ENCODE measurements at regions not wholly inside any gene's neighbourhood (a gene's known extent, or its start where the extent isn't known, plus 50 kb on each side); places are given as distances from the start of the nearest gene placed in this dataset.
"Not testable (repeated sequence)": the region's sequence is repeated elsewhere in the genome, so short reads cannot be mapped to it uniquely, and the experiment has no call there.

- no peak for TF ChIP-seq CTCF (IDR thresholded peaks at IDR 0.05; ENCODE audit: insufficient read depth, low read length, poor library complexity, severe bottlenecking)
- Histone ChIP-seq H3K36me3 (ENCODE audit: control insufficient read depth, insufficient read depth, low read length) (no peaks in the 10 kb centered on the region), H3K4me3 (ENCODE audit: low read depth, low read length) (no peak overlapping the region), H3K27me3 (ENCODE audit: control insufficient read depth, insufficient read depth, low read length) (no peaks in the 10 kb centered on the region)
- no peak for DNase-seq (ENCODE audit: low read depth)
These were observed 200.8 kb upstream of the DPYD start for GRCh38 chr1:98121646-98122045.

- Histone ChIP-seq H3K36me3 (ENCODE audit: control insufficient read depth, insufficient read depth, low read length) (no peaks in the 10 kb centered on the region), H3K4me3 (ENCODE audit: low read depth, low read length) (no peak overlapping the region), H3K27me3 (ENCODE audit: control insufficient read depth, insufficient read depth, low read length) (no peaks in the 10 kb centered on the region)
- no peak for TF ChIP-seq CTCF (IDR thresholded peaks at IDR 0.05; ENCODE audit: insufficient read depth, low read length, poor library complexity, severe bottlenecking)
- no peak for DNase-seq (ENCODE audit: low read depth)
These were observed 199.0 kb upstream of the DPYD start for GRCh38 chr1:98119796-98120195.

- DNase-seq (ENCODE audit: low read depth) = no peak
- Histone ChIP-seq H3K36me3 (ENCODE audit: control insufficient read depth, insufficient read depth, low read length) (no peaks in the 10 kb centered on the region), H3K4me3 (ENCODE audit: low read depth, low read length) (no peak overlapping the region), H3K27me3 (ENCODE audit: control insufficient read depth, insufficient read depth, low read length) (no peaks in the 10 kb centered on the region)
- no peak for TF ChIP-seq CTCF (IDR thresholded peaks at IDR 0.05; ENCODE audit: insufficient read depth, low read length, poor library complexity, severe bottlenecking)
These were observed 193.0 kb upstream of the DPYD start for GRCh38 chr1:98113811-98114210.

- no peak for TF ChIP-seq CTCF (IDR thresholded peaks at IDR 0.05; ENCODE audit: insufficient read depth, low read length, poor library complexity, severe bottlenecking)
- Histone ChIP-seq H3K36me3 (ENCODE audit: control insufficient read depth, insufficient read depth, low read length) (no peaks in the 10 kb centered on the region), H3K4me3 (ENCODE audit: low read depth, low read length) (no peak overlapping the region), H3K27me3 (ENCODE audit: control insufficient read depth, insufficient read depth, low read length) (no peaks in the 10 kb centered on the region)
- no peak for DNase-seq (ENCODE audit: low read depth)
These were observed 191.8 kb upstream of the DPYD start for GRCh38 chr1:98112626-98113025.

- Histone ChIP-seq H3K4me3 (ENCODE audit: low read depth, low read length) (no peak overlapping the region), H3K27me3 (ENCODE audit: control insufficient read depth, insufficient read depth, low read length) (no peaks in the 10 kb centered on the region), H3K36me3 (ENCODE audit: control insufficient read depth, insufficient read depth, low read length) (no peaks in the 10 kb centered on the region)
- TF ChIP-seq CTCF (IDR thresholded peaks at IDR 0.05; ENCODE audit: insufficient read depth, low read length, poor library complexity, severe bottlenecking) = no peak
- DNase-seq (ENCODE audit: low read depth) = peak; percentile 29
These were observed 189.8 kb upstream of the DPYD start for GRCh38 chr1:98110674-98111073.

- H3K36me3 ChIP-seq (ENCODE audit: control insufficient read depth, insufficient read depth, low read length); H3K27me3 ChIP-seq (ENCODE audit: control insufficient read depth, insufficient read depth, low read length); DNase-seq (ENCODE audit: low read depth); H3K4me3 ChIP-seq (ENCODE audit: low read depth, low read length): not testable (repeated sequence)
These were observed 187.5 kb upstream of the DPYD start for GRCh38 chr1:98108378-98108777.

Data from kidney epithelial cell (primary cell).